Activated naive CD8-positive, alpha-beta T cell treated with anti-CD3 and anti-CD28 coated beads, Interleukin-2, amount 50 U/mL, for 24 hours (primary cell): ENCODE measurements at regions not wholly inside any gene's neighbourhood (a gene's known extent, or its start where the extent isn't known, plus 50 kb on each side); places are given as distances from the start of the nearest gene placed in this dataset.
"Not testable (repeated sequence)": the region's sequence is repeated elsewhere in the genome, so short reads cannot be mapped to it uniquely, and the experiment has no call there.

Source experiments
- ATAC-seq: fragments of 150-1000 bp; cut with Tn5 transposase; one replicate; pipeline ENCODE4 v1.10.0; 2021
- DNase-seq: peaks from one replicate; pipeline ENCODE4 v3.0.0; 2021
- H3K27ac Mint-ChIP-seq: one replicate; pipeline ENCODE4 v1.8.0; 2021; ENCODE audit warnings: mild to moderate bottlenecking, mixed read lengths
- H3K27me3 Mint-ChIP-seq: one replicate; pipeline ENCODE4 v1.8.0; 2021; ENCODE audit warnings: mixed read lengths
- H3K36me3 Mint-ChIP-seq: one replicate; pipeline ENCODE4 v1.8.0; 2021; ENCODE audit warnings: low read depth, mixed read lengths
- H3K4me1 Mint-ChIP-seq: one replicate; pipeline ENCODE4 v1.8.0; 2021; ENCODE audit warnings: mixed read lengths
- H3K4me3 Mint-ChIP-seq: one replicate; pipeline ENCODE4 v1.8.0; 2021; ENCODE audit warnings: mild to moderate bottlenecking, moderate library complexity, mixed read lengths
- H3K9me3 Mint-ChIP-seq: one replicate; pipeline ENCODE4 v1.8.0; 2021; ENCODE audit warnings: mixed read lengths

GRCh38 chr18:33839452-33840211, 261.6 kb downstream of the ASXL3 start:
- Mint-ChIP-seq H3K36me3 (no peaks in the 10 kb centered on the region), H3K27me3 (no peaks in the 10 kb centered on the region), H3K4me3 (no peak overlapping the region), H3K27ac (no peak overlapping the region), H3K9me3 (peaks cover 4% of the 10 kb centered on the region), H3K4me1 (no peaks in the 10 kb centered on the region)
- ATAC-seq (no peak), DNase-seq (no peak)

DNA sequence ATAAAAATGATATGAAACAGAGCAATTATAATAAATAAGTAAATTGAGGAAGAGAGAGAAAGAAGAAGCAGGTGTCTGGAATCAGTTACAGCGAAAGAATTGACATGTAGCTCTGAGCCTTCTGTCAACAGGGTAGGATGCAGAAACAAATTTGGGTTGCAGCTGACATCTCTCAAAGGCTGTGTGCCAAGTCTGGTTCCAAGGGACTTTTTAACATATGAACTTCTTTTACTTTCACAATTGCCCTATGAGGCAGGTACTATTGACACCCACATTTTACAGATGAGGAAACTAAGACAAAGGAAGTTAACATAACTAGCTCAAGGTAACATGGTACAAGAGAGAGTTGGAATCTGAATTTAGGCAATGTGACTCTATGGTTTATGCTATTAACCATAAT, 260.0 kb downstream of the ASXL3 start:
- ATAC-seq (no peak), DNase-seq (no peak)
- no peaks in the 10 kb centered on the region for H3K27me3 Mint-ChIP-seq
- H3K36me3 Mint-ChIP-seq, result no peaks in the 10 kb centered on the region
- no peak overlapping the region for H3K27ac Mint-ChIP-seq
- H3K4me3 Mint-ChIP-seq, result no peak overlapping the region
- no peaks in the 10 kb centered on the region for H3K4me1 Mint-ChIP-seq
- peaks cover 4% of the 10 kb centered on the region for H3K9me3 Mint-ChIP-seq

- DNase-seq (no peak), ATAC-seq (no peak)
- Mint-ChIP-seq H3K27me3 (no peaks in the 10 kb centered on the region), H3K27ac (no peak overlapping the region), H3K9me3 (peaks cover 7% of the 10 kb centered on the region), H3K36me3 (no peaks in the 10 kb centered on the region), H3K4me3 (no peak overlapping the region), H3K4me1 (no peaks in the 10 kb centered on the region)
Measured at GRCh38 chr18:33837191-33837590, 259.2 kb downstream of the ASXL3 start.

GRCh38 chr18:33836564-33836963, 258.5 kb downstream of the ASXL3 start:
- ATAC-seq (no peak), DNase-seq (no peak)
- Mint-ChIP-seq H3K27ac (no peak overlapping the region), H3K9me3 (peaks cover 10% of the 10 kb centered on the region), H3K36me3 (no peaks in the 10 kb centered on the region), H3K4me3 (no peak overlapping the region), H3K4me1 (no peaks in the 10 kb centered on the region), H3K27me3 (no peaks in the 10 kb centered on the region)

DNA sequence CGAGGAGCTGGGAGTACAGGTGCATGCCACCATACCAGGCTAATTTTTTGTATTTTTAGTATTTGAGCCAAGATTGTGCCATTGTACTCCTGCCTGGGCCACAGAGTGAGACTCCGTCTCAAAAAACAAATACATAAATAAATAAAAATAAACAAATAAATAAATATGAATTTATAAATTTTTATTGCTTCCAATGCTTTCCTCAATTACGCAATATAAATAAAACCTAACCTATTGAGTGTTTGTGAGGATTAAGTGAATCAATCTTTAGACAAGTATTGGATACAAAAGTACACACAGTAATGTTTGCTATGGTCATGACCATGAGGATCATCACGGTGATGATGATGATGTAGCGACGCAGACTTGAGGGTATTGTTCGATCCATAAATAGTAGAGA, 257.4 kb downstream of the ASXL3 start:
- H3K9me3 Mint-ChIP-seq, result peaks cover 14% of the 10 kb centered on the region
- ATAC-seq (no peak), DNase-seq (no peak)
- H3K36me3 Mint-ChIP-seq, result no peaks in the 10 kb centered on the region
- H3K4me3 Mint-ChIP-seq, result no peak overlapping the region
- H3K4me1 Mint-ChIP-seq, result no peaks in the 10 kb centered on the region
- no peak overlapping the region for H3K27ac Mint-ChIP-seq
- H3K27me3 Mint-ChIP-seq, result no peaks in the 10 kb centered on the region

DNA sequence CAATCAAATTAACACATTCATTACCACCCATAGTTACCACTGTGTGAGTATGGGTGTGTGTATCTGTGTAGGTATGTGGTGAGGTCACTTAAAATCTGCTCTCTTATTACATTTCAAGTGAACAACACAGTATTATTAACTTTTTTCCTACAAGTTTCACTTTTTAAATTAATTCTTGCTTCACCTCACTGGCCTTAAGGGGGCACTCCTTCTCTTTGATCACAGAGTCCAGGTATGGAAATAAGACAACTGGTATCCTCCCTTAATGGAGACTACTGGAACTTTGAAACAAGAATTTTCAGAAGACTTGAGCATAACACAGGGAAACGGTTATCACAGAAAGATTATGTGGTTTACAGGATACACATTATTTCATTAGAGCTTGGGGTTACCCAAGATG, 255.8 kb downstream of the ASXL3 start:
- H3K27ac Mint-ChIP-seq, result no peak overlapping the region
- no peak for ATAC-seq
- no peaks in the 10 kb centered on the region for H3K4me1 Mint-ChIP-seq
- H3K27me3 Mint-ChIP-seq, result no peaks in the 10 kb centered on the region
- no peak for DNase-seq
- H3K9me3 Mint-ChIP-seq, result peaks cover 14% of the 10 kb centered on the region
- H3K36me3 Mint-ChIP-seq, result no peaks in the 10 kb centered on the region
- H3K4me3 Mint-ChIP-seq, result no peak overlapping the region

DNA sequence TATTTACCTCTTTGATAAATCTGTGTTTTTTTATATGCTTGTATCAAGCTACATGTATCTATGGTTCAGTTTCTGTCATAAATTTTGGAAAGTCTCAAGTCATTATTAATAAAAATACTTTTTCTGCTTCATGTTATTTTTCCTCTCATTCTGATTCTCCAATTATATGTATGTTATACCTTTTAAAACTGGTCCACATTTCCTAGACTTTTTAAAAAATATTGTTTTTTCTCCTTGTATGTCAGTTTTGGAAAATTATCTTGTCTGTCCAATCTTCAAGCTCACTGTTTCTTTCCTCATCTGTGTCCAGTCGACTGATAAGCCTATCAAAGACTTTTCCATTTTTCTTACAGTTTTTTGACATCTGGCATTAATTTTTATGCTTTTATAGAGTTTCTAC, 253.4 kb downstream of the ASXL3 start:
- H3K9me3 Mint-ChIP-seq, result peaks cover 14% of the 10 kb centered on the region
- ATAC-seq (no peak), DNase-seq (no peak)
- H3K4me3 Mint-ChIP-seq, result no peak overlapping the region
- H3K36me3 Mint-ChIP-seq, result no peaks in the 10 kb centered on the region
- no peak overlapping the region for H3K27ac Mint-ChIP-seq
- H3K4me1 Mint-ChIP-seq, result no peaks in the 10 kb centered on the region
- H3K27me3 Mint-ChIP-seq, result no peaks in the 10 kb centered on the region

- no peaks in the 10 kb centered on the region for H3K27me3 Mint-ChIP-seq
- ATAC-seq (no peak), DNase-seq (no peak)
- H3K27ac Mint-ChIP-seq, result no peak overlapping the region
- H3K9me3 Mint-ChIP-seq, result peaks cover 15% of the 10 kb centered on the region
- no peaks in the 10 kb centered on the region for H3K4me1 Mint-ChIP-seq
- H3K4me3 Mint-ChIP-seq, result no peak overlapping the region
- no peaks in the 10 kb centered on the region for H3K36me3 Mint-ChIP-seq
Measured at GRCh38 chr18:33830213-33830612, 252.2 kb downstream of the ASXL3 start.

DNA sequence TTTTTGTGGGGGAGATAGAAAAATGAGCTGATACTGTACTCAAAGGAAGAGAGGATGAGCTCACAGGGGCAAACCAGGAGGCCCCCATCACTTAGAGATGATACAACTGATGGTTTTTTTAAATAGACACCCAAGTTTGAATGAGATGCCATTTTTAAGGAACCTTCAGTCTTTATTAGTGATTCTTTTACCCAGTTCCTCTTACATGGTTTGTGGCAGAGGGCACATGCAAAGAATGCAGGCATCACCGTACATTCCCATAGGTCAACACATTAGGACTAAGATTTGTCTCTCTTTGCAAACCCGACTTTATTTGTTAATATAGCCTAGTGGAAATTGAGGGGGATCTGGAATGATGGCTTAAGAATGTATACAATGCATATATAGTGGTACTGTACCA, 250.9 kb downstream of the ASXL3 start:
- H3K9me3 Mint-ChIP-seq, result peaks cover 23% of the 10 kb centered on the region
- no peak for ATAC-seq

GRCh38 chr18:33826151-33826550, 248.1 kb downstream of the ASXL3 start:
- no peaks in the 10 kb centered on the region for H3K4me1 Mint-ChIP-seq
- no peaks in the 10 kb centered on the region for H3K27me3 Mint-ChIP-seq
- no peak overlapping the region for H3K4me3 Mint-ChIP-seq
- H3K36me3 Mint-ChIP-seq, result no peaks in the 10 kb centered on the region
- ATAC-seq (no peak), DNase-seq (no peak)
- no peak overlapping the region for H3K27ac Mint-ChIP-seq
- peaks cover 18% of the 10 kb centered on the region for H3K9me3 Mint-ChIP-seq

More for the DNA sequence above, 250.9 kb downstream of the ASXL3 start:
- no peak overlapping the region for H3K4me3 Mint-ChIP-seq
- H3K27me3 Mint-ChIP-seq, result no peaks in the 10 kb centered on the region
- no peak overlapping the region for H3K27ac Mint-ChIP-seq
- no peaks in the 10 kb centered on the region for H3K36me3 Mint-ChIP-seq
- no peaks in the 10 kb centered on the region for H3K4me1 Mint-ChIP-seq
- DNase-seq, result no peak

- no peak overlapping the region for H3K27ac Mint-ChIP-seq
- no peak overlapping the region for H3K4me3 Mint-ChIP-seq
- no peaks in the 10 kb centered on the region for H3K27me3 Mint-ChIP-seq
- DNase-seq (no peak), ATAC-seq (no peak)
- H3K36me3 Mint-ChIP-seq, result no peaks in the 10 kb centered on the region
- H3K4me1 Mint-ChIP-seq, result no peaks in the 10 kb centered on the region
- peaks cover 23% of the 10 kb centered on the region for H3K9me3 Mint-ChIP-seq
Measured at GRCh38 chr18:33821503-33821902, 243.5 kb downstream of the ASXL3 start.

DNA sequence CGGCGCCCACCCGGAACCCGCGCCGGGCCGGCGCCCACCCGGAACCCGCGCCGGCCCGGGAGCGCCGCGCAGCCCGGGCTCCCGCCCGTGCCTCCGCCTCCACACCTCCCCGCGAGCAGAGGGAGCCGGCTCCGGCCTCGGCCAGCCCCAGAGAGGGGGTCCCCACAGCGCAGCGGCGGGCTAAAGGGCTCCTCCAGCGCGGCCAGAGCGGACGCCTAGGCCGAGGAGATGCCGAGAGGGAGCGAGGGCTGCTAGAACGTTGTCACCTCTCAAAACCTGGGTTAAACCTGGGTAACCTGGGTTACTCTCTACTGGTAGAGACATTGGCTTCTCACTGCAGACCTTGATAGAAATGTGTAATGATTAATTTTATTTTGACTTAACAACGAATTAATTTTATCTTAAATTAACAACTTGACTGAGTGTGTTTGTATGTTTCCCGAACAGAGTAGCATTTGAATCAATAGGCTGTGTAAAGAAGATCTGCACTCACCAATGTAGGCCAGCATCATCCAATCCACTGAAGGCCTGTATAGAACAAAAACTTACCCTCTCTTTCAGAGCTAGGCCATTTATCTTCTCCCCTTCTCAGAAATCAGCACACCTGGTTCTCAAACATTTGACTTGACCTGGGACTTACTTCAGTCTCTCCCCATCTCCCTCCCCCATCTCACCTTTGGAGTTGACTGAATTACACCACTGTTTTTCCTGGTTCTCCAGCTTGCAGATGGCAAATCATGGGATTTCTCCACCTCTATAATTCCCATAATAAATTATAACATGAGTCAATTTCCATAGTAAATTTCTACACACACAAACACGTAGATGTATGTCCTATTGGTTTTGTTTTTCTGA, 242.7 kb downstream of the ASXL3 start:
- Mint-ChIP-seq H3K27me3 (no peaks in the 10 kb centered on the region), H3K4me3 (no peak overlapping the region), H3K4me1 (no peaks in the 10 kb centered on the region), H3K9me3 (peaks cover 18% of the 10 kb centered on the region), H3K27ac (no peak overlapping the region), H3K36me3 (no peaks in the 10 kb centered on the region)
- ATAC-seq, result no peak
- DNase-seq, result no peak

DNA sequence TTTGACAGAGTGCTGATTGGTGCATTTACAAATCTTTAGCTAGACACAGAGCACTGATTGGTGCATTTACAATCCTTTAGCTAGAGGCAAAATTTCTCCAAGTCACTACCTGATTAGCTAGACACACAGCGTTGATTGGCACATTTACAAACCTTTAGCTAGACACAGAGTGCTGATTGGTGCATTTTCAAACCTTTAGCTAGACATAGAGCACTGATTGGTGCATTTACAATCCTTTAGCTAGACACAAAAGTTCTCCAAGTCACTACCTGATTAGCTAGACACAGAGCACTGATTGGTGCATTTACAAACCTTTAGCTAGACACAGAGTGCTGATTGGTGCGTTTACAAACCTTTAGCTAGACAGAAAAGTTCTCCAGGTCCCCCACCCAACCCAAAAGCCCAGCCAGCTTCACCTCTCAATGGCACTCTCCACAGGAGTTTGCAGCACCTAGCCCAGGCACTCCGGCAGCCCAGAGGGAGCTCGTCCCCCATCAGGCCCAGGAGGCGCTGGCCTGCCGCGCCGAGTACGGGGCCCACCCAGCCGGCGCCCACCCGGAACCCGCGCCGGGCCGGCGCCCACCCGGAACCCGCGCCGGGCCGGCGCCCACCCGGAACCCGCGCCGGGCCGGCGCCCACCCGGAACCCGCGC, 241.8 kb downstream of the ASXL3 start:
- peaks cover 17% of the 10 kb centered on the region for H3K9me3 Mint-ChIP-seq
- H3K36me3 Mint-ChIP-seq, H3K4me1 Mint-ChIP-seq, H3K27me3 Mint-ChIP-seq, DNase-seq, H3K27ac Mint-ChIP-seq, ATAC-seq, H3K4me3 Mint-ChIP-seq: not testable (repeated sequence)

DNA sequence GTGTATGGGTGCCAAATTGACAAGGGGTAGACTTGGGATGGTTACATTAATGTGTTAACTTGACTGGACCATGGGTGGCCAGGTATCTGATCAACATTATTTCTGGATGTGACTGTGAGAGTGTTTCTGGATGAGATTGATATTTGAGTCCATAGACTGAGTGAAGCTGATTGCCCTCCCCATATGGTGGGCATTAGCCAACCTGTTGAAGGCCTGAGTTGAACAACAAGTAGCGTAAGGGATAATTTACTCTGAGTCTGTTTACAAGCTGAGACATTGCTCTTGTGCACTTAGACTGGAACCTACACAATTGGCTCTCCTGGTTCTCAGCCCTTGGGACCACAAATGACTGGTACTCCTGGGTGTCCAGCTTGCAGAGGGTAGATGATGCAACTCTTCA, 240.1 kb downstream of the ASXL3 start:
- H3K36me3 Mint-ChIP-seq, result no peaks in the 10 kb centered on the region
- no peak for DNase-seq
- no peak overlapping the region for H3K27ac Mint-ChIP-seq
- no peak for ATAC-seq
- peaks cover 10% of the 10 kb centered on the region for H3K9me3 Mint-ChIP-seq
- H3K4me3 Mint-ChIP-seq, result no peak overlapping the region
- no peaks in the 10 kb centered on the region for H3K4me1 Mint-ChIP-seq
- no peaks in the 10 kb centered on the region for H3K27me3 Mint-ChIP-seq

DNA sequence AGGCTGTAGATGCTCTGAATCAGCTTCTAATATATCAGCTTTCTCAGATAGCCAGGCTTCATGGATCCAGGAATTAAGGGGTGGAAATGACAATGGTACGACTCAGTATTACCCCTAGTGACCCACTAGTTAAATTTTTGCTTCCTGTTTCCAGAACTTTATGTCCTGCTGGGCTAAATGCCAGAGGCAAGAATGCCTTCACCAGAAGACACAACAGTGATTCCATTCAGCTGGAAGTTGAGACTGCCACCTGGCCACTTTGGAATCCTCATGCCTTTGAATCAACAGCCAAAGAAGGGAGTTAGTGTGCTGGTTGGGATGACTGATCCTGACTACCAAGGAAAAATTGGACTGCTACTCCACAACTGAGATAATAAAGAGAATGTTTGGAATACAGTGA, 239.1 kb downstream of the ASXL3 start:
- Mint-ChIP-seq H3K4me3 (no peak overlapping the region), H3K27ac (no peak overlapping the region), H3K4me1 (no peaks in the 10 kb centered on the region), H3K36me3 (no peaks in the 10 kb centered on the region), H3K27me3 (no peaks in the 10 kb centered on the region), H3K9me3 (peaks cover 10% of the 10 kb centered on the region)
- DNase-seq, result no peak
- ATAC-seq, result no peak
